ENCODE measurements at regions not wholly inside any gene's neighbourhood (a gene's known extent, or its start where the extent isn't known, plus 50 kb on each side); places are given as distances from the start of the nearest gene placed in this dataset.

- TF ChIP-seq REST (IDR thresholded peaks at IDR 0.05; ENCODE audit: insufficient replicate concordance, low read depth) (no peak), SPI1 (IDR thresholded peaks at IDR 0.05; ENCODE audit: borderline replicate concordance, low read depth) (no peak), POLR2AphosphoS5 (IDR thresholded peaks at IDR 0.05; ENCODE audit: low read depth) (no peak), GABPA (IDR thresholded peaks at IDR 0.05; ENCODE audit: low read depth) (no peak)
- TF ChIP-seq, protein P1, sequence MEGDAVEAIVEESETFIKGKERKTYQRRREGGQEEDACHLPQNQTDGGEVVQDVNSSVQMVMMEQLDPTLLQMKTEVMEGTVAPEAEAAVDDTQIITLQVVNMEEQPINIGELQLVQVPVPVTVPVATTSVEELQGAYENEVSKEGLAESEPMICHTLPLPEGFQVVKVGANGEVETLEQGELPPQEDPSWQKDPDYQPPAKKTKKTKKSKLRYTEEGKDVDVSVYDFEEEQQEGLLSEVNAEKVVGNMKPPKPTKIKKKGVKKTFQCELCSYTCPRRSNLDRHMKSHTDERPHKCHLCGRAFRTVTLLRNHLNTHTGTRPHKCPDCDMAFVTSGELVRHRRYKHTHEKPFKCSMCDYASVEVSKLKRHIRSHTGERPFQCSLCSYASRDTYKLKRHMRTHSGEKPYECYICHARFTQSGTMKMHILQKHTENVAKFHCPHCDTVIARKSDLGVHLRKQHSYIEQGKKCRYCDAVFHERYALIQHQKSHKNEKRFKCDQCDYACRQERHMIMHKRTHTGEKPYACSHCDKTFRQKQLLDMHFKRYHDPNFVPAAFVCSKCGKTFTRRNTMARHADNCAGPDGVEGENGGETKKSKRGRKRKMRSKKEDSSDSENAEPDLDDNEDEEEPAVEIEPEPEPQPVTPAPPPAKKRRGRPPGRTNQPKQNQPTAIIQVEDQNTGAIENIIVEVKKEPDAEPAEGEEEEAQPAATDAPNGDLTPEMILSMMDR (IDR thresholded peaks at IDR 0.05; ENCODE audit: insufficient read depth, low read length) = no peak
- no peaks in the 10 kb centered on the region for H3K27me3 ChIP-seq (ENCODE audit: insufficient read depth, poor library complexity, severe bottlenecking)
- no peak overlapping the region for H3K27ac ChIP-seq (replicated peaks)
- H3K4me3 ChIP-seq (replicated peaks; ENCODE audit: insufficient read depth, low read length) = no peak overlapping the region
- DNase-seq (ENCODE audit: low read depth in 1 of 2, low spot score in 1 of 2) = no peak
Measured at GRCh38 chr2:150846691-150847090, 359.2 kb upstream of the RND3 start.

DNA sequence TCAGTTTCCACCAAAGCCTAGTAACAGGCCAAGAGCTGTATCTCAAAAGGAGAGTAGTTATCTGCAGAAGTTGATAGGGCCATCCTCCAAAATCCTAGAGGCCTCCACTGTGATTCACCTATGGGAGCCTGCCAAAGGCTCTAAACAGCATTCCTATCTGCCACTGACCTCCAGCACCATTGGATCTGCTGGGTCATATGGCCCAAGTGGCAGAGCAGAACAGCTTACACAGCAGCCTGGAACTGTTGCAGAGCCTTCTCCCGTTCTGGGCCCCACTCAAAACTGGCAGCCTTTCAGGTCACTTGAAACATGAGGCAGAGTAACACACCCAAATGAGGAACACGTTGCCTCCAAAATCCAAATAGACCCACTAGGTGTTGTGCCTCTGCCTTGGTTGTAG is 345.2 kb upstream of the RND3 start:
- H3K4me3 ChIP-seq (replicated peaks; ENCODE audit: insufficient read depth, low read length) = no peak overlapping the region
- no peak for DNase-seq (ENCODE audit: low read depth in 1 of 2, low spot score in 1 of 2)
- no peaks in the 10 kb centered on the region for H3K27me3 ChIP-seq (ENCODE audit: insufficient read depth, poor library complexity, severe bottlenecking)
- H3K27ac ChIP-seq (replicated peaks) = no peak overlapping the region
- no peak for TF ChIP-seq POLR2AphosphoS5 (IDR thresholded peaks at IDR 0.05; ENCODE audit: low read depth)
- no peak for TF ChIP-seq SPI1 (IDR thresholded peaks at IDR 0.05; ENCODE audit: borderline replicate concordance, low read depth)
- TF ChIP-seq REST (IDR thresholded peaks at IDR 0.05; ENCODE audit: insufficient replicate concordance, low read depth) = no peak
- TF ChIP-seq, protein P1 (IDR thresholded peaks at IDR 0.05; ENCODE audit: insufficient read depth, low read length) = no peak
- TF ChIP-seq GABPA (IDR thresholded peaks at IDR 0.05; ENCODE audit: low read depth) = no peak

GRCh38 chr2:150824118-150824517 is 336.7 kb upstream of the RND3 start:
- DNase-seq (ENCODE audit: low read depth in 1 of 2, low spot score in 1 of 2) = no peak
- Histone ChIP-seq H3K27ac (replicated peaks) (no peak overlapping the region), H3K27me3 (ENCODE audit: insufficient read depth, poor library complexity, severe bottlenecking) (no peaks in the 10 kb centered on the region), H3K4me3 (replicated peaks; ENCODE audit: insufficient read depth, low read length) (no peak overlapping the region)
- no peak for TF ChIP-seq SPI1 (IDR thresholded peaks at IDR 0.05; ENCODE audit: borderline replicate concordance, low read depth)
- no peak for TF ChIP-seq REST (IDR thresholded peaks at IDR 0.05; ENCODE audit: insufficient replicate concordance, low read depth)
- no peak for TF ChIP-seq POLR2AphosphoS5 (IDR thresholded peaks at IDR 0.05; ENCODE audit: low read depth)
- TF ChIP-seq, protein P1 (IDR thresholded peaks at IDR 0.05; ENCODE audit: insufficient read depth, low read length) = no peak
- TF ChIP-seq GABPA (IDR thresholded peaks at IDR 0.05; ENCODE audit: low read depth) = no peak
